Fibroblast of lung (primary cell): ENCODE measurements at regions not wholly inside any gene's neighbourhood (a gene's known extent, or its start where the extent isn't known, plus 50 kb on each side); places are given as distances from the start of the nearest gene placed in this dataset.

Experiments used
- DNase-seq, 2 donors: peaks; one replicate each; pipeline versions ENCODE4 v3.0.0 to v3.0.0-alpha.2; 2010; ENCODE audit warnings: low read depth in 2 of 2
- H2AFZ ChIP-seq: 2 replicates; pipeline ENCODE4 v1.5.1; 2012; ENCODE audit warnings: low read length, control low read depth, inconsistent platforms
- H3K27ac ChIP-seq: 2 replicates; pipeline ENCODE4 v1.5.1; 2011; ENCODE audit warnings: low read length, control low read depth; ENCODE audit not compliant: insufficient read depth
- H3K27me3 ChIP-seq: 2 replicates; pipeline ENCODE4 v1.5.1; 2011; ENCODE audit warnings: mild to moderate bottlenecking, low read length; ENCODE audit not compliant: control insufficient read depth, insufficient read depth
- H3K36me3 ChIP-seq: 2 replicates; pipeline ENCODE4 v1.5.1; 2011; ENCODE audit warnings: low read length; ENCODE audit not compliant: control insufficient read depth, insufficient read depth
- H3K4me1 ChIP-seq: 2 replicates; pipeline ENCODE4 v1.5.1; 2011; ENCODE audit warnings: low read length; ENCODE audit not compliant: control insufficient read depth, insufficient read depth; ENCODE audit errors: extremely low read depth
- H3K4me2 ChIP-seq: 2 replicates; pipeline ENCODE4 v1.5.1; 2011; ENCODE audit warnings: low read length, control low read depth; ENCODE audit not compliant: insufficient read depth; ENCODE audit errors: extremely low read depth
- H3K4me3 ChIP-seq, 4 experiments: fragments of 200-600 bp in 1 of 4; sonication (generic) in 1 of 4; replicated peaks in 1 of 4; 2 replicates each; pipeline ENCODE4 v1.5.1; 2011 to 2016; ENCODE audit warnings: low read length in 4 of 4, low read depth in 3 of 4, mild to moderate bottlenecking in 3 of 4, control low read depth in 2 of 4, inconsistent platforms in 1 of 4, mixed read lengths in 1 of 4; ENCODE audit not compliant: insufficient read depth in 1 of 4; ENCODE audit errors: control extremely low read depth in 1 of 4
- H3K79me2 ChIP-seq: 2 replicates; pipeline ENCODE4 v1.5.1; 2012; ENCODE audit warnings: mild to moderate bottlenecking, low read length, inconsistent platforms; ENCODE audit not compliant: control insufficient read depth, insufficient read depth
- H3K9ac ChIP-seq: 2 replicates; pipeline ENCODE4 v1.5.1; 2011; ENCODE audit warnings: mild to moderate bottlenecking, low read length, control low read depth; ENCODE audit not compliant: insufficient read depth
- H3K9me3 ChIP-seq: 2 replicates; pipeline ENCODE4 v1.5.1; 2012; ENCODE audit warnings: low read depth, low read length; ENCODE audit not compliant: control insufficient read depth, insufficient read depth
- H4K20me1 ChIP-seq: 2 replicates; pipeline ENCODE4 v1.5.1; 2011; ENCODE audit warnings: low read length; ENCODE audit not compliant: control insufficient read depth, insufficient read depth; ENCODE audit errors: extremely low read depth
- CTCF ChIP-seq, 2 donors: IDR thresholded peaks in 1 of 2; conservative IDR thresholded peaks in 1 of 2; 1 replicate in 1 of 2; 2 replicates in 1 of 2; pipeline ENCODE4 v1.5.1; 2011 to 2012; ENCODE audit warnings: low read length in 2 of 2, control low read depth in 1 of 2, inconsistent platforms in 1 of 2, low read depth in 1 of 2, mild to moderate bottlenecking in 1 of 2
- EZH2 ChIP-seq: IDR thresholded peaks from 2 replicates; pipeline ENCODE4 v1.5.1; 2012; ENCODE audit warnings: low read length, control low read depth, mild to moderate bottlenecking; ENCODE audit errors: missing control alignments

- Histone ChIP-seq H3K9ac (no peak overlapping the region), H2AFZ (no peak overlapping the region), H3K4me2 (no peak overlapping the region), H3K79me2 (no peaks in the 10 kb centered on the region), H3K36me3 (no peaks in the 10 kb centered on the region), H3K9me3 (no peaks in the 10 kb centered on the region), H3K27ac (no peak overlapping the region), H3K4me1 (peaks cover 5% of the 10 kb centered on the region), H4K20me1 (no peaks in the 10 kb centered on the region), H3K4me3 (no peak overlapping the region), H3K27me3 (no peaks in the 10 kb centered on the region)
- no peak for DNase-seq
- no peak for TF ChIP-seq EZH2
- no peak for TF ChIP-seq CTCF (conservative IDR thresholded peaks at IDR 0.05 in 1 of 2, IDR thresholded peaks at IDR 0.05 in 1 of 2; ENCODE audit: low read depth in 1 of 2, low read length in 2 of 2)
Observed at GRCh38 chr5:110338341-110339083, 388.0 kb downstream of the TMEM232 start.

DNA sequence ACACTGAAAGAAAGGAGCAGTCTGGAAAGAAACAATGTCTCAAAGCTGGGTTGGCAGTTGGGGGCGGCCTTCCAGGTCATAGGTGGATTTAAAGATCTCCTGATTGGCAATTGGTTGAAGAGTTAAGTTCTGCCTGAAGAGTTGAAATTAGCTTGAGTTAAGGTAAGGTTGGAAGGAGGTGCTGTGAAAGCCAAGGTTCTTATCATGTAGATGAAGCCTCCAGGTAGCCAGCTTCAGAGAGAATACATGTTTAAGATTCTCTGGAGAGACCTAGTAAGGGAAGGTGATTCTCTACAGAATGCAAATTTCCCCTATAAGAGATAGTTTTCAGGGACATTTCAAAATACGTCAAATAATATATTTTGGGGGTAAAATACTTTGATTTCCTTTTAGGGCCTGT is 387.1 kb downstream of the TMEM232 start:
- H2AFZ ChIP-seq = no peak overlapping the region
- no peak for DNase-seq
- H3K9ac ChIP-seq = no peak overlapping the region
- H3K4me3 ChIP-seq = no peak overlapping the region
- H3K4me2 ChIP-seq = no peak overlapping the region
- H4K20me1 ChIP-seq = no peaks in the 10 kb centered on the region
- H3K27me3 ChIP-seq = no peaks in the 10 kb centered on the region
- H3K9me3 ChIP-seq = no peaks in the 10 kb centered on the region
- H3K36me3 ChIP-seq = no peaks in the 10 kb centered on the region
- TF ChIP-seq CTCF (conservative IDR thresholded peaks at IDR 0.05 in 1 of 2, IDR thresholded peaks at IDR 0.05 in 1 of 2; ENCODE audit: low read depth in 1 of 2, low read length in 2 of 2) = no peak
- no peak for TF ChIP-seq EZH2
- no peaks in the 10 kb centered on the region for H3K79me2 ChIP-seq
- peaks cover 5% of the 10 kb centered on the region for H3K4me1 ChIP-seq
- no peak overlapping the region for H3K27ac ChIP-seq

DNA sequence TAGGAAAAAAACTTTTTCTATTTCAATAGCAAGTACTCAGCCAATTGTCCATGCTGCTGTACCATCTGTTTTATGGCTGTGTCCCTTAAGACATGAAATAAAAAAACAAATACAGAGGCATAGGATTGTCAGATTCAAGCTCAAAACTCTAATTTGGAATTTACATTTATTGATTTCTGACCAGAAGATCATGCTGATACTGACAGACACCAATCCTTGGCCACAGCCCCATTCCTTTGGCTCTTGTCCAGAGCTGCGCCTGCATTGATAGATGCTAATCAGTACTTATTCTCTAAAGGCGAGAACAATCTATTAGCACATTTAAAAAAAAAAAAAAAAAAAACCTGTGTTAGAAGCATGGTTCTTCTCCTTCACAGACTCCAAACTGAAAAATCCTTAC is 384.6 kb downstream of the TMEM232 start:
- H3K9ac ChIP-seq = no peak overlapping the region
- no peak overlapping the region for H3K27ac ChIP-seq
- no peaks in the 10 kb centered on the region for H3K27me3 ChIP-seq
- no peak for TF ChIP-seq CTCF (conservative IDR thresholded peaks at IDR 0.05 in 1 of 2, IDR thresholded peaks at IDR 0.05 in 1 of 2; ENCODE audit: low read depth in 1 of 2, low read length in 2 of 2)
- no peak for TF ChIP-seq EZH2
- no peak overlapping the region for H3K4me3 ChIP-seq
- DNase-seq = no peak
- no peak overlapping the region for H3K4me2 ChIP-seq
- no peaks in the 10 kb centered on the region for H3K79me2 ChIP-seq
- H3K4me1 ChIP-seq = no peaks in the 10 kb centered on the region
- H3K9me3 ChIP-seq = no peaks in the 10 kb centered on the region
- H2AFZ ChIP-seq = no peak overlapping the region
- H3K36me3 ChIP-seq = no peaks in the 10 kb centered on the region
- H4K20me1 ChIP-seq = no peaks in the 10 kb centered on the region
